Uterus (tissue), 3 donors: ENCODE measurements at regions not wholly inside any gene's neighbourhood (a gene's known extent, or its start where the extent isn't known, plus 50 kb on each side); places are given as distances from the start of the nearest gene placed in this dataset.

Source experiments
- DNase-seq, 2 donors: peaks; one replicate each; pipeline ENCODE4 v3.0.0-alpha.2; 2019 to 2020
- H3K27ac ChIP-seq, 2 donors: fragments of 200-600 bp; sonication (generic); 1 replicate in 1 of 2; 2 replicates in 1 of 2; pipeline ENCODE4 v1.5.1; 2016 to 2018
- H3K27me3 ChIP-seq, 2 donors: fragments of 200-600 bp; sonication (generic); one replicate each; pipeline ENCODE4 v1.5.1; 2018 to 2019; ENCODE audit warnings: control low read depth in 1 of 2
- H3K36me3 ChIP-seq, 2 donors: fragments of 200-600 bp; sonication (generic); one replicate each; pipeline ENCODE4 v1.5.1; 2019; ENCODE audit warnings: control low read depth in 1 of 2
- H3K4me1 ChIP-seq, 2 donors: fragments of 200-600 bp; sonication (generic); one replicate each; pipeline ENCODE4 v1.5.1; 2018 to 2019; ENCODE audit warnings: control low read depth in 1 of 2
- H3K4me3 ChIP-seq, 2 donors: fragments of 200-600 bp; sonication (generic); 1 replicate in 1 of 2; 2 replicates in 1 of 2; pipeline ENCODE4 v1.5.1; 2018 to 2019; ENCODE audit warnings: mild to moderate bottlenecking in 1 of 2
- H3K9me3 ChIP-seq, 2 donors: fragments of 200-600 bp; sonication (generic); one replicate each; pipeline ENCODE4 v1.5.1; 2019; ENCODE audit warnings: control low read depth in 1 of 2
- CTCF ChIP-seq, 4 experiments: fragments of 200-600 bp in 2 of 4; fragments of 450-650 bp in 2 of 4; sonication (generic) in 2 of 4; IDR thresholded peaks; one replicate each; pipeline ENCODE4 v1.5.1; 2016 to 2019; ENCODE audit warnings: antibody characterized with exemption in 4 of 4, mild to moderate bottlenecking in 2 of 4, moderate library complexity in 1 of 4
- POLR2A ChIP-seq, 2 donors: fragments of 450-650 bp; IDR thresholded peaks; one replicate each; pipeline ENCODE4 v1.6.1; 2016; ENCODE audit warnings: antibody characterized with exemption in 2 of 2, mild to moderate bottlenecking in 1 of 2, moderate library complexity in 1 of 2
- intact Hi-C: fragments of 100-400 bp; cut with DNase I; formaldehyde crosslinking; loops from one replicate; pipeline ENCODE4 v1.15.1; 2023; ENCODE audit warnings: low total_unique reads
- donor health status: DM: yes; HTN: yes; CAD: no.

- DNase-seq: no peak
- Histone ChIP-seq H3K27ac (peak overlapping the region in 1 of 2 donors; percentile 49), H3K4me1 (no peaks in the 10 kb centered on the region), H3K9me3 (no peaks in the 10 kb centered on the region), H3K36me3 (no peaks in the 10 kb centered on the region), H3K4me3 (no peak overlapping the region), H3K27me3 (no peaks in the 10 kb centered on the region)
- intact Hi-C loops: no loop called here
- TF ChIP-seq CTCF (IDR thresholded peaks at IDR 0.05) (no peak), POLR2A (IDR thresholded peaks at IDR 0.05) (no peak)
Measured at GRCh38 chr3:30233913-30234646, 372.3 kb upstream of the TGFBR2 start.

- no peak for DNase-seq
- H3K36me3 ChIP-seq: no peaks in the 10 kb centered on the region
- no peaks in the 10 kb centered on the region for H3K9me3 ChIP-seq
- intact Hi-C loops: no loop called here
- no peaks in the 10 kb centered on the region for H3K4me1 ChIP-seq
- TF ChIP-seq CTCF (IDR thresholded peaks at IDR 0.05) (no peak), POLR2A (IDR thresholded peaks at IDR 0.05) (no peak)
- H3K4me3 ChIP-seq: no peak overlapping the region
- no peaks in the 10 kb centered on the region for H3K27me3 ChIP-seq
- peak overlapping the region in 1 of 2 donors; percentile 24 for H3K27ac ChIP-seq
Measured at GRCh38 chr3:30236011-30236410, 370.4 kb upstream of the TGFBR2 start.

- no peak for TF ChIP-seq POLR2A (IDR thresholded peaks at IDR 0.05)
- no peak for TF ChIP-seq CTCF (IDR thresholded peaks at IDR 0.05)
- H3K36me3 ChIP-seq: no peaks in the 10 kb centered on the region
- intact Hi-C loops: no loop called here
Measured at GRCh38 chr3:30241721-30242120, 364.7 kb upstream of the TGFBR2 start.

GRCh38 chr3:30245858-30246622, 360.4 kb upstream of the TGFBR2 start:
- Histone ChIP-seq H3K36me3 (no peaks in the 10 kb centered on the region), H3K27me3 (no peaks in the 10 kb centered on the region), H3K9me3 (no peaks in the 10 kb centered on the region), H3K4me3 (no peak overlapping the region), H3K4me1 (no peaks in the 10 kb centered on the region), H3K27ac (no peak overlapping the region)
- DNase-seq: no peak
- TF ChIP-seq CTCF (IDR thresholded peaks at IDR 0.05): no peak
- no peak for TF ChIP-seq POLR2A (IDR thresholded peaks at IDR 0.05)
- intact Hi-C loops: no loop called here

More at GRCh38 chr3:30241721-30242120, 364.7 kb upstream of the TGFBR2 start:
- no peaks in the 10 kb centered on the region for H3K27me3 ChIP-seq
- H3K4me3 ChIP-seq: no peak overlapping the region
- no peak for DNase-seq
- no peak overlapping the region for H3K27ac ChIP-seq
- H3K4me1 ChIP-seq: no peaks in the 10 kb centered on the region
- no peaks in the 10 kb centered on the region for H3K9me3 ChIP-seq

GRCh38 chr3:30248423-30248822, 358.0 kb upstream of the TGFBR2 start:
- TF ChIP-seq CTCF (IDR thresholded peaks at IDR 0.05): no peak
- TF ChIP-seq POLR2A (IDR thresholded peaks at IDR 0.05): no peak
- no peaks in the 10 kb centered on the region for H3K9me3 ChIP-seq
- intact Hi-C loops: no loop called here
- H3K4me1 ChIP-seq: no peaks in the 10 kb centered on the region
- H3K4me3 ChIP-seq: no peak overlapping the region
- DNase-seq: no peak
- no peaks in the 10 kb centered on the region for H3K36me3 ChIP-seq
- H3K27ac ChIP-seq: no peak overlapping the region
- no peaks in the 10 kb centered on the region for H3K27me3 ChIP-seq
